Stimulated activated CD4-positive, alpha-beta T cell treated with anti-CD3 and anti-CD28 coated beads, Interleukin-12 subunit alpha, Interleukin-12 subunit beta, amount 100 ng/mL, for 48 hours (primary cell): ENCODE measurements at regions not wholly inside any gene's neighbourhood (a gene's known extent, or its start where the extent isn't known, plus 50 kb on each side); places are given as distances from the start of the nearest gene placed in this dataset.

Experiments used
- DNase-seq, 3 donors: peaks; one replicate each; pipeline ENCODE4 v3.0.0-alpha.2; 2020; ENCODE audit warnings: low read depth in 2 of 3, low spot score in 1 of 3

GRCh38 chr3:84023842-84024241 is 934.9 kb upstream of the CADM2 start:
- no peak for DNase-seq

DNA sequence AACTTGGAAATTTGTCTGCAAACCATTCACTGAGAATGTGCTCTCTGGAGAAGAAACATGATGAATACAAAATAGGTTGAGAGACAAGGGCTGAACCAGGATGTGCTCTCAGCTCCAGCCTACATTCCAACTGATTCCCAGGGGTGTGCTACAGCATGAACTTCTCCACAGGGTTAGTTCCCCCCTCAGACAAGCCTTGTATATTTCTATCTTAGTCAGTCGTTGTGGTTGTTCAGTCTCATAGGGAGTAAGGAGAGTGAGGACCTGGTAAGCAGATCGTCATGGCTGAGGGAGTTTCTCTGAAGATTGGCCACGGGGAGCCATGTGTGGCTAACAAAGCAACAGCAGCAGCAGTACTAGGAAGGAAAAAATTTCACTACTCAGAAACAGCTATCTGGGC is 919.7 kb upstream of the CADM2 start:
- no peak for DNase-seq

GRCh38 chr3:84042399-84043106 is 916.2 kb upstream of the CADM2 start:
- DNase-seq: no peak

DNA sequence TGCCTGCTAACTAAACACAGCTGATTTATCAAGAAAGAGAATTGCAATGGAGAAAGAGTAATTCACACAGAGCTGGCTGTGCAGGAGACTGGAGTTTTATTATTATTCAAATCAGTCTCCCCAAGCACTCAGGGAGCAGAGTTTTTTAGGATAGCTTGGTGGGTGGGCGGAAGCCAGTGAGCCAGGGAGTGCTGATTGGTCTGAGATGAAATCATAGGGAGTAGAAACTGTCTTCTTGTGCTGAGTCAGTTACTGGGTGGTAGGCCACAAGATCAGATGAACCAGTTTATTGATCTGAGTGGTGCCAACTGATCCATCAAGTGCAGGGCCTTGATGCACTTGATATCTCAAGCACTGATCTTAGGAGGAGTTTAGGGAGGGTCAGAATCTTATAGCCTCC is 891.9 kb upstream of the CADM2 start:
- no peak for DNase-seq

DNA sequence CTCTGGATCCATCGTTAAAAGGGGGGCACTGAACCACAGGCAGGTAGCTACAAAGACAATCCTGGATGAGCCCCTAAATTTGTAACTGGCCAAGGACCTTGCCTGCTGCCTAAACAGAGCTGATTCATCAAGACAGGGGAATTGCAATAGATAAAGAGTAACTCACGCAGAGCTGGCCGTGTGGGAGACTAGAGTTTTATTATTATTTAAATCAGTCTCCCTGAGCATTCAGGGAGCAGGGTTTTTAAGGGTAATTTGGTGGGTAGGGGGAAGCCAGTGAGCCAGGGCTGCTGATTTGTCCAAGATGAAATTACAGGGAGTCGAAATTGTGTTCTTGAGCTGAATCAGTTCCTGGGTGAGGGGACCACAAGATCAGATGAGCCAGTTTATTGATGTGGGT is 885.1 kb upstream of the CADM2 start:
- no peak for DNase-seq

GRCh38 chr3:84074767-84075166 is 884.0 kb upstream of the CADM2 start:
- no peak for DNase-seq

- no peak for DNase-seq
Measured at GRCh38 chr3:84077479-84077878, 881.3 kb upstream of the CADM2 start.

- no peak for DNase-seq
Measured at GRCh38 chr3:84082726-84083125, 876.1 kb upstream of the CADM2 start.

DNA sequence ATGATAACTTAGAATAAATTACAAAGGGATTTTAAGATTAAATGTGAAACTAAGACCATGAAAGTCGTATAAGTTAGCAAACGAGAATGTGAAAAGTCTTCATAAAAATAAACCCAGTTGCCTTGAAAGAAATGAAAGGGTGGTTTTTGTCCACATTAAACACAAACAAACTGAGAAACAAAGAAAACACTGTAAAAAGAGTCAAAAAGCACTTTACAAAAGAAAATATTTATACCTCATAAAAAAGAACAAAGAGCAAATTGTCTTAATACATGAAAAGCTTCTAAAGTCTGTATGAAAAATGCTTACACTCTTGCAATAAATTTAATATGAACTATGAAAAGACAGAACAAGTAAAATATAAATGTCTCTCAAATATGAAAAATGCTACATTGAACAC is 865.9 kb upstream of the CADM2 start:
- DNase-seq: no peak

GRCh38 chr3:84096188-84096587 is 862.6 kb upstream of the CADM2 start:
- DNase-seq: no peak

DNA sequence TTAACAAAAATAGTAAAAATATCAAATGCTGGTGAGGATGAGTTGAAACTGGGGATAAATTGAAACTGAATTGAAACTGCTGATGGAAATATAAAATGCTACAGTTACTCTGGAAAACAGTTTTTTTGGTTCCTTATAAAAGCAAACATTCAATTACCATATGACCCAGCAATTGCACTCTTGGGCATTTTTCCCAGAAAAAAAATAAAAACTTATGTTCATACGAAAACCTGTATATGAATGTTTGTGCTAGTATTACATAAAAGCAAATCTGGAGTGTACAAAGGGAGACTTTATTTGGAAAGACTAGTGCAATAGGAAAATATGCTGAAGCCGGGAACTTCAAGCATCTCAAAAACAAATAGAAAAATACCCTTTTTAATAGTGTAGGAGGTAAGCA is 857.9 kb upstream of the CADM2 start:
- DNase-seq: no peak

GRCh38 chr3:84108442-84108971 is 850.3 kb upstream of the CADM2 start:
- no peak for DNase-seq

DNA sequence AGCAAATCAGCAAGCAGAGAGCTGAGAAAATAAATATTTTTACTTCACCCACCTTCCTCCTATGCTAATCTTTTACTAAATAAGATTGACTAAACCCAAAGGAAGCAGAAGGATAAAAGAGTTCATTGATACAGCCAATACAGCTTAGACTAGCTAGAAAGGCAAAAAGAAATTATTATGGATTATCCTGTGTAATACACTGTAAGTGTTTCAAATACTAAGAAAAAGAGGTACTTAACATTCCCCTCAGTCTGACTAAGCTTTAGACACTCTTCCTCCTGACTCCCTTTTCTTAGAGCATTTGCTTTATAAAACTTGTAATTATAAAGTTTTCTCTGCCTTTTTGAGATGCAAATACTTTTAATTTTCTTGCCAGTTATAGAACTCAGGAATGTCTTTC is 848.9 kb upstream of the CADM2 start:
- DNase-seq: no peak

DNA sequence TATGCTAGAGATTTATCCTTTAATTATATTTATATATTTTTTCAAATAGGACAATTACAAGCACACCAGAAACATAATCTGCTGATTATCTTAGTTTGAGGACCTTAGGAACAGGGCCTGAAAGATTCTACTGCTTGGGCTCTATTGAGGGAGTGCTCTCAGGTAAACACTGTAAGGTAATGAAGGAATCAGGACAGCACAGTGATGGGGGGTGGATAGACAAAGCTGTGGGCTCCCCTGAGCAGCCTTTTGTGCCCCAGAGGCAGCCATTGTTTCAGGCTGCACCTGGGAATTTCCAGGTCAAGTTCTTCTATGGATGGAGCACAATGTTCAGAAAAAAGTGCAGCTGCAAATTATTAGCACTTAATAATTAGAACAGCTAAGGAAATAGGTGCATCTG is 848.0 kb upstream of the CADM2 start:
- DNase-seq: no peak

- no peak for DNase-seq
Measured at GRCh38 chr3:84125201-84125721, 833.5 kb upstream of the CADM2 start.

GRCh38 chr3:84125760-84126159 is 833.0 kb upstream of the CADM2 start:
- no peak for DNase-seq

- no peak for DNase-seq
Measured at GRCh38 chr3:84126160-84126559, 832.6 kb upstream of the CADM2 start.

DNA sequence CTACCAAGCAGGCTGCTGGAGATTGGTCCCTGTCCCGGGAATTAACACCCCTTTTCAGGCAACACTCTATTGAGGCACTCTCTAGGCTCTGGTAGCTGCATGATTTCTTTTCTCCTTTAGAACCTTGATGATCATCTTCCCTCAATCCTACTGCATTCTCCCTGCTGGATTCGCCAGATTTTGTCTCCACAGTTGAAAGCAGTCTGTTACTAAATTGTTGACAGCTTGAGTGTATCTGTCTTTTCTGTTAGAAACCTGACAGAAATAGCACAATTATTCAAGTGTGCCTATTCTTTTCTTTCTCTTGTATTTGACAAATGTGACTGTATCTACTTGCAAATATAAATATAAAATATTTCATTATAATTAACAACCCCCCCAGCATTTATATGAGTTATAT is 830.8 kb upstream of the CADM2 start:
- no peak for DNase-seq

DNA sequence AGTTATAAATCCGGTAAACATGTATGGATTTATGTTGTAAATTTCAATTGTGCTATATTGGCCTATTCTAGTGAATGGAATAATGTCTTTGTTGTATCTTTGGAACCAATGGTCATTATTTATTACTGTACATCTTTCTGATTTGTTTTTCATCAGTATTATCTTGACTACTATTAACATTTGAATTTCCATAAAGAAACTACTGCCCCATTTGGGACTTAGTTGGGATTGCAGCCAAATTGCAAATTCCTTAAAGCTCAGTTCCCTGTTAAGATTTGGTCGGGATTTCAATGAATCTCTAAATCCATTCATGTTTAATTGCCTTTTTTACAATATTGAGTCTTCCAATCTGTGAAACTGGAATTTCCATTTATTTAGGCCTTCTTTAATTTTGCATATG is 822.4 kb upstream of the CADM2 start:
- DNase-seq: no peak

DNA sequence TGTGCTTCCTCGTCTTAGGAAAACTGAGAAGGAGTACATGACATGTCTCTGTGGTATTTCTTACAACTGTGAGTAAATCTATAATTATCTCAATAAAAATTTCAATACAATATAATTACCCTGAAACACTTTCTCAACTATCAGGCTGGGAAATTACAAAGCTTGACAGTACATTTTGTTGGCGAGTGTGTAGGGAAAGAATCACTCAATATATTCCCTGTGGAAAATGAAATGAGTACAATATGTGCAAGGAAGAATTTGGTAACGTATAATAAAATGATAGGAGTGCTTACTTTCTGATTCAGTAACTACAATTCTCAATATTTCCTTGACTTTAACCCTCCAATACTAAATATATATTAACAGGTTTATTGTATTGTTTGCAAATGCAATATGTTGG is 818.2 kb upstream of the CADM2 start:
- DNase-seq: no peak

- no peak for DNase-seq
Measured at GRCh38 chr3:84141571-84141970, 817.2 kb upstream of the CADM2 start.

GRCh38 chr3:84165328-84165727 is 793.5 kb upstream of the CADM2 start:
- DNase-seq: no peak

GRCh38 chr3:84175449-84175848 is 783.3 kb upstream of the CADM2 start:
- DNase-seq: no peak
